ENCODE measurements at regions not wholly inside any gene's neighbourhood (a gene's known extent, or its start where the extent isn't known, plus 50 kb on each side); places are given as distances from the start of the nearest gene placed in this dataset.

DNA sequence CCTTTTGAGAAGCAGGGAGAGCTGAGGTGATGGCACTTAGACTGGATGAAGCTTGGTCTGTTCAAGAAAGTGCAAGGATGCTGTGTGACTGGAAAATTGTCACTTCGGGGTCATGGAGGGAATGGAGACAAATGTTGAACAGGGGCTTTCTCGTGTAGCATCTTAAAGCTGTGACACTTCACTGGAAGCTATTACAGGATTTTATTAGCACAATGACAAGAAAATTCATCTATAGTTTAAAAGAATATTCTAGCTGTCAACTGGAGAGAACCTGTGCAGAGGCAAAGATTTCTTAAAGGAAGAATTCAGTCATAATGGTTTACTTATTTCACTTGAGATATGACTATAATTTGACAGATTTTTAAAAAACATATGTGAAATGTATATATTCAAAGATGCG lies 963.9 kb upstream of the ZEB2 start:
- TF ChIP-seq, protein P1, sequence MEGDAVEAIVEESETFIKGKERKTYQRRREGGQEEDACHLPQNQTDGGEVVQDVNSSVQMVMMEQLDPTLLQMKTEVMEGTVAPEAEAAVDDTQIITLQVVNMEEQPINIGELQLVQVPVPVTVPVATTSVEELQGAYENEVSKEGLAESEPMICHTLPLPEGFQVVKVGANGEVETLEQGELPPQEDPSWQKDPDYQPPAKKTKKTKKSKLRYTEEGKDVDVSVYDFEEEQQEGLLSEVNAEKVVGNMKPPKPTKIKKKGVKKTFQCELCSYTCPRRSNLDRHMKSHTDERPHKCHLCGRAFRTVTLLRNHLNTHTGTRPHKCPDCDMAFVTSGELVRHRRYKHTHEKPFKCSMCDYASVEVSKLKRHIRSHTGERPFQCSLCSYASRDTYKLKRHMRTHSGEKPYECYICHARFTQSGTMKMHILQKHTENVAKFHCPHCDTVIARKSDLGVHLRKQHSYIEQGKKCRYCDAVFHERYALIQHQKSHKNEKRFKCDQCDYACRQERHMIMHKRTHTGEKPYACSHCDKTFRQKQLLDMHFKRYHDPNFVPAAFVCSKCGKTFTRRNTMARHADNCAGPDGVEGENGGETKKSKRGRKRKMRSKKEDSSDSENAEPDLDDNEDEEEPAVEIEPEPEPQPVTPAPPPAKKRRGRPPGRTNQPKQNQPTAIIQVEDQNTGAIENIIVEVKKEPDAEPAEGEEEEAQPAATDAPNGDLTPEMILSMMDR (IDR thresholded peaks at IDR 0.05; ENCODE audit: low read depth, low read length): no peak
- Histone ChIP-seq H3K27me3 (no peaks in the 10 kb centered on the region), H3K36me3 (no peaks in the 10 kb centered on the region), H3K9me3 (ENCODE audit: low read depth) (no peaks in the 10 kb centered on the region), H3K27ac (no peak overlapping the region), H3K4me1 (ENCODE audit: low read depth) (no peaks in the 10 kb centered on the region), H3K4me3 (no peak overlapping the region)
- no peak for DNase-seq (ENCODE audit: low read depth in 1 of 2, low spot score in 1 of 2)

DNA sequence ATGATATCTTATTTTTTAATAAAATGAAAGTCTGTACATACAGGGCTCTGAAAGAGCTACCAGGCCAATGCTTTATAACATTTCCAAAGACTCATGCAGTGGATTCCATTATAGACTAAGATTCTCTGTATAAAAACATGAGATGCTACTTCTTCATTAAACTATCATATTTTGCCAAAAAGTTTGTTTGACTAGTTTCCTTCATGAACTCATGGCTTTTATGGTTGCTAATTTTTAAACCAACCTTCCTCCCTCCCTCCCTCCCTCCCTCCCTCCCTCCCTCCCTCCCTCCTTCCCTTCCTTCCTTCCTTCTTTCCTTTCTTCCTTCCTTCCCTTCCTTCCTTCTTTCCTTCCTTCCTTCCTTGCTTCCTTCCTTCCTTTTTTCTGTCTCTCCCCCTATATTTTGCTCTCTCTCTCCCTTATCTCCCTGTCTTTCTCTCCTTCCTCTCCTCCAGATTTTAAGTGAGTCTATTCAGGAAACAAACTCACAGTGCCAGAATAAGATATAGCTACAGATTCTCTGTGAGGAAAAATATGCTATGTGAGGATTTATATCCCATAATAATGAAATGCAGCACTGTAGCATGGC lies 961.5 kb upstream of the ZEB2 start:
- H3K4me1 ChIP-seq (ENCODE audit: low read depth): no peaks in the 10 kb centered on the region
- no peak for DNase-seq (ENCODE audit: low read depth in 1 of 2, low spot score in 1 of 2)
- H3K36me3 ChIP-seq: no peaks in the 10 kb centered on the region
- no peaks in the 10 kb centered on the region for H3K27me3 ChIP-seq
- H3K4me3 ChIP-seq: no peak overlapping the region
- H3K27ac ChIP-seq: no peak overlapping the region
- TF ChIP-seq, protein P1 (IDR thresholded peaks at IDR 0.05; ENCODE audit: low read depth, low read length): no peak
- H3K9me3 ChIP-seq (ENCODE audit: low read depth): no peaks in the 10 kb centered on the region

DNA sequence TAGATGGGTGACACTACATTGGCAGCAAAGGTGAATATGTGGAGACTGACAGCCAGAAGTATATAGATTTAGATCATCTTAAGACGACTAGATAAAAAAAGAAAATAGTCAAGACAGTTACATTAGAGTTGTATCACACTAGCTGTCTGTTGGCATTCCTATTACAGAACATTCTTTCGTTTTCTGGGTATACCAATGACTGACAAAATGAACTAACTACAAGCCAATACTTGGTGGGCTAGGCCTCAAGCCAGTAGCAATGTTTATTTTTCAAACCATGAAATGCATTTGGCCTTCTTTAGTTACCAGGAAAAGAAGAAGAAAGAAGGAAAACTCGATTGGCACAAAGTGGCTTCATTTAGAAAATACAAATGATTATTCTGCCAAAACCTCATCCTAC lies 944.9 kb upstream of the ZEB2 start:
- no peak for DNase-seq (ENCODE audit: low read depth in 1 of 2, low spot score in 1 of 2)
- H3K27ac ChIP-seq: no peak overlapping the region
- TF ChIP-seq, protein P1 (IDR thresholded peaks at IDR 0.05; ENCODE audit: low read depth, low read length): no peak
- H3K9me3 ChIP-seq (ENCODE audit: low read depth): no peaks in the 10 kb centered on the region
- no peaks in the 10 kb centered on the region for H3K36me3 ChIP-seq
- no peak overlapping the region for H3K4me3 ChIP-seq
- no peaks in the 10 kb centered on the region for H3K4me1 ChIP-seq (ENCODE audit: low read depth)
- H3K27me3 ChIP-seq: no peaks in the 10 kb centered on the region

GRCh38 chr2:145460112-145460511 lies 940.2 kb upstream of the ZEB2 start:
- DNase-seq (ENCODE audit: low read depth in 1 of 2, low spot score in 1 of 2): peak in 1 of 2 donors; percentile 2
- H3K4me1 ChIP-seq (ENCODE audit: low read depth): no peaks in the 10 kb centered on the region
- H3K27ac ChIP-seq: no peak overlapping the region
- H3K36me3 ChIP-seq: no peaks in the 10 kb centered on the region
- H3K9me3 ChIP-seq (ENCODE audit: low read depth): no peaks in the 10 kb centered on the region
- no peak overlapping the region for H3K4me3 ChIP-seq
- TF ChIP-seq, protein P1 (IDR thresholded peaks at IDR 0.05; ENCODE audit: low read depth, low read length): no peak
- no peaks in the 10 kb centered on the region for H3K27me3 ChIP-seq

DNA sequence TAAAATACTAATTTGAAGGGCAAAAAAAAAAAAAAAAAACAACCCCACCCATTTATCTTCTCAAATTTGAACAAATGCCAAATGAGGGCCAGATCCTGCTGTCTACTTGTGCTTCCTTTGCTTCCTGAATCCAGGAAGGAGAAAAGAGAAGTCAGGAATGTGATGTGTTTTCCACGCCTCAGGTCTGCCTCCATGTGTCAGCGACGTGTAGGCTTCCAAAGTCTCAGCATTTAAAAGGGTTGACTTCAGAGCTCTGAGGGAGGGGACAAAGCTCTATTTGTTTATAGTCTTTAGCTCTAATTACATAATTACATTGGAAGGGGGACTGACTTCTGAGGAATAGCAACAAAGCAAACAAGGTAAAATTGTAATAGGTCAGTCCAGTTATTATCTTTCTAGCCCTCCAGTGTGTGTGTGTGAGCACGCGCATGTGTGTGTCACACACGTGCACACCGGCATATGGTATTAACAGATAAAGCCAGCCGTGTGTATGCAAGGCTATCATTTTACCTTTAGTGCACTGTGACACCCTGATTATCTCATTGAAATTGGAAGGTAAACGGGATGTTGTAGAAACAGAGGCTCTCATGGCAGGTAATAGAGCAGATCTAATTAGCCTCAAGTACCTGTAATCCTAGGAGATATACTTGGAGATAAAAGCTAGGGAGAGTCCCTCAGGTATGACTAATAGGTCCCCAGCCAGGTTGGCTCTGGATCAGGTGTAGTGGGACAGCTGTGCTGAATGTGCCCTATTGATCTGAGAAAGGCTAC lies 911.4 kb upstream of the ZEB2 start:
- Histone ChIP-seq H3K36me3 (no peaks in the 10 kb centered on the region), H3K4me3 (no peak overlapping the region), H3K9me3 (ENCODE audit: low read depth) (no peaks in the 10 kb centered on the region), H3K27ac (no peak overlapping the region), H3K4me1 (ENCODE audit: low read depth) (peaks cover 3% of the 10 kb centered on the region), H3K27me3 (no peaks in the 10 kb centered on the region)
- TF ChIP-seq, protein P1 (IDR thresholded peaks at IDR 0.05; ENCODE audit: low read depth, low read length): no peak
- peak; percentile 9 to 32 for DNase-seq (ENCODE audit: low read depth in 1 of 2, low spot score in 1 of 2)
